ENCODE measurements at regions not wholly inside any gene's neighbourhood (a gene's known extent, or its start where the extent isn't known, plus 50 kb on each side); places are given as distances from the start of the nearest gene placed in this dataset.

DNA sequence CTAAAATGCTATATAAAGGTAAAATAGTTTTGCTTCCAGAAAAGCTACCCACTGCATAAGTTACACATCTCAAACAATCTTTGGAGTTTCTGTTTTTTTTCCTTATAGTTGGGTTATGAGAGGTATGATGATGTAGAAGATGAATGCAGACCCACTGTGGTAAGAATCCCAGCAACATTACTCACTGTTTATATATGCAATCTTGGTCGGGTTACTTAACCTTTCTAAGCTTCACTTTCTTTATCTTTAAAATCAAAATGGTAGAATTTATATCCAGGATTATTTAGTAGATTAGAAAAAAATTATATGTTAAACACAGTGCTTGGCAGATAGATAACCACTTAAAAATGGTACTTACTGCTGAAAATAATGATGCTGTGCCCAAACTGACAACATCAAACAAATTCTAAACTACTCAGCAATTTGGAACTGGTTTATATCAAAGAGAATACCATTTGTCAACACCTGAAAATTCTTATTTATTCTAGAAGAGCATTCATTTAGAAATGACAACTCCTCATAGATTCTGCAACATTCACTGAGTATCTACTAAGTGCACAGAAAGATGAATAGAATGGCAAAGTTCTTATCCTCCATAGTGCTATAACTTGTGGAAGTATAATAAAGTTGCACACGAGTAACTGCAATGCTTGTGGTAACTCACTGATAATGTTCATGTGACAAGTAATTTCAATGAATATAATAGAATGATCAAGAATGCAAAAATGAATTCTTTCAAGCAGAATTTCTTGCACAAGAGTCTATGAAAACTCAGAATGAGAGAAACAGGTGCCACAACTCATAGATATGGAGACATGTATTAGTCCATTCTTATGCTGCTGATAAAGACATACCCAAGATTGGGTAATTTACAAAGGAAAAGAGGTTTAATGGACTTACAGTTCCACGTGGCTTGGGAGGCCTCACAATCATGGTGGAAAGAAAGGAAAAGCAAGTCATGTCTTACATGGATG, 129.0 kb upstream of the SLC7A14 start:
- H3K36me3 ChIP-seq (ENCODE audit: insufficient read depth) = no peaks in the 10 kb centered on the region
- no peak overlapping the region for H3K9ac ChIP-seq
- no peak overlapping the region for H2AFZ ChIP-seq (ENCODE audit: low read depth)
- H3K4me3 ChIP-seq (IDR thresholded peaks at IDR 0.05; ENCODE audit: insufficient read depth, low read depth, low read length) = no peak overlapping the region
- H4K20me1 ChIP-seq (ENCODE audit: insufficient read depth) = no peaks in the 10 kb centered on the region
- H3K27me3 ChIP-seq (ENCODE audit: insufficient read depth, low read depth) = no peaks in the 10 kb centered on the region
- no peak overlapping the region for H3K27ac ChIP-seq
- no peak overlapping the region for H3K4me2 ChIP-seq
- H3K4me1 ChIP-seq (ENCODE audit: low read depth, poor library complexity, severe bottlenecking) = no peaks in the 10 kb centered on the region
- TF ChIP-seq, protein P1, sequence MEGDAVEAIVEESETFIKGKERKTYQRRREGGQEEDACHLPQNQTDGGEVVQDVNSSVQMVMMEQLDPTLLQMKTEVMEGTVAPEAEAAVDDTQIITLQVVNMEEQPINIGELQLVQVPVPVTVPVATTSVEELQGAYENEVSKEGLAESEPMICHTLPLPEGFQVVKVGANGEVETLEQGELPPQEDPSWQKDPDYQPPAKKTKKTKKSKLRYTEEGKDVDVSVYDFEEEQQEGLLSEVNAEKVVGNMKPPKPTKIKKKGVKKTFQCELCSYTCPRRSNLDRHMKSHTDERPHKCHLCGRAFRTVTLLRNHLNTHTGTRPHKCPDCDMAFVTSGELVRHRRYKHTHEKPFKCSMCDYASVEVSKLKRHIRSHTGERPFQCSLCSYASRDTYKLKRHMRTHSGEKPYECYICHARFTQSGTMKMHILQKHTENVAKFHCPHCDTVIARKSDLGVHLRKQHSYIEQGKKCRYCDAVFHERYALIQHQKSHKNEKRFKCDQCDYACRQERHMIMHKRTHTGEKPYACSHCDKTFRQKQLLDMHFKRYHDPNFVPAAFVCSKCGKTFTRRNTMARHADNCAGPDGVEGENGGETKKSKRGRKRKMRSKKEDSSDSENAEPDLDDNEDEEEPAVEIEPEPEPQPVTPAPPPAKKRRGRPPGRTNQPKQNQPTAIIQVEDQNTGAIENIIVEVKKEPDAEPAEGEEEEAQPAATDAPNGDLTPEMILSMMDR (conservative IDR thresholded peaks at IDR 0.05; ENCODE audit: low read depth, low read length) = no peak
- H3K79me2 ChIP-seq (ENCODE audit: insufficient read depth, low read depth) = no peaks in the 10 kb centered on the region

DNA sequence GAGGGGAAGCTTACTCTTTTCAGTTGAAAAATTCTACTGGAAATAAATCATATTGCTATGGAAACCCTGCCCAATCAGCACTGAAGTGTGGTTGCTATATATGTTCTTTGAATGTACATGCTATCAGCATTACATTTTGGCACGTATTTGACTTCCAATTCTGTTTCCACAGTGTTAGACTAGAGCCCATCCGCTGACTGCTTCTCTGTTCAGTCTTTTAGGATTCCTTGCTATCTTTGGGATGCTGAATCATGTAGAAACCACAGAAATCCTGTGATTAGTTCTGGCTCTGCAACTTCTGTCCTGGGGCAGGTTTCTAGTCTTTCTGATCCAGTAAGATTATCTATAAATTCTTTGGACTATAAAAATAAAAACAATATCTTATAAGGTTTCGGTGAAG, 128.2 kb upstream of the SLC7A14 start:
- no peaks in the 10 kb centered on the region for H3K4me1 ChIP-seq (ENCODE audit: low read depth, poor library complexity, severe bottlenecking)
- H3K27me3 ChIP-seq (ENCODE audit: insufficient read depth, low read depth) = no peaks in the 10 kb centered on the region
- H3K27ac ChIP-seq = no peak overlapping the region
- H4K20me1 ChIP-seq (ENCODE audit: insufficient read depth) = no peaks in the 10 kb centered on the region
- no peak overlapping the region for H3K4me2 ChIP-seq
- no peaks in the 10 kb centered on the region for H3K79me2 ChIP-seq (ENCODE audit: insufficient read depth, low read depth)
- H3K4me3 ChIP-seq (IDR thresholded peaks at IDR 0.05; ENCODE audit: insufficient read depth, low read depth, low read length) = no peak overlapping the region
- H2AFZ ChIP-seq (ENCODE audit: low read depth) = no peak overlapping the region
- H3K36me3 ChIP-seq (ENCODE audit: insufficient read depth) = no peaks in the 10 kb centered on the region
- TF ChIP-seq, protein P1 (conservative IDR thresholded peaks at IDR 0.05; ENCODE audit: low read depth, low read length) = no peak
- no peak overlapping the region for H3K9ac ChIP-seq

DNA sequence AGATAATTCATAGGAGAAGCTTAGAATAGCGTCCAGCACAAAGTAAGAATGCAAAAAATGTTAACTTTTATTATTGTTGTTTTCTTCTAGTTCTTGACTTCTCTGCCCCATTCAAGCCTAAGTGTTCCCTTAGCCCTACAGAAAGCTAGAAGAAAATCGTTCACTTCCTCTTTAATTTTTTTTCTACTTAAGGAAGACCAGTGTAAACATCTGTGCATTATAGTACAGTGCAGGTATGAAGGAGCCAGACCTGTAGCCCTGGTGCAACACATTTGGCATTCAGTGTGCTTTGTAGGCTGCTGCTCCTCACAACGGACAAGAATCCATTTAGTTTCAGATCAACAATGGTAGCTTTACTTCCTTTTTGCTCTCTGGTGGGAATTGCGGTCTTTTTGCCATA, 127.8 kb upstream of the SLC7A14 start:
- Histone ChIP-seq H3K4me1 (ENCODE audit: low read depth, poor library complexity, severe bottlenecking) (no peaks in the 10 kb centered on the region), H3K27ac (no peak overlapping the region), H4K20me1 (ENCODE audit: insufficient read depth) (no peaks in the 10 kb centered on the region), H3K27me3 (ENCODE audit: insufficient read depth, low read depth) (no peaks in the 10 kb centered on the region), H2AFZ (ENCODE audit: low read depth) (no peak overlapping the region), H3K36me3 (ENCODE audit: insufficient read depth) (no peaks in the 10 kb centered on the region), H3K4me2 (no peak overlapping the region), H3K4me3 (IDR thresholded peaks at IDR 0.05; ENCODE audit: insufficient read depth, low read depth, low read length) (no peak overlapping the region), H3K79me2 (ENCODE audit: insufficient read depth, low read depth) (no peaks in the 10 kb centered on the region), H3K9ac (no peak overlapping the region)
- TF ChIP-seq, protein P1 (conservative IDR thresholded peaks at IDR 0.05; ENCODE audit: low read depth, low read length) = no peak

DNA sequence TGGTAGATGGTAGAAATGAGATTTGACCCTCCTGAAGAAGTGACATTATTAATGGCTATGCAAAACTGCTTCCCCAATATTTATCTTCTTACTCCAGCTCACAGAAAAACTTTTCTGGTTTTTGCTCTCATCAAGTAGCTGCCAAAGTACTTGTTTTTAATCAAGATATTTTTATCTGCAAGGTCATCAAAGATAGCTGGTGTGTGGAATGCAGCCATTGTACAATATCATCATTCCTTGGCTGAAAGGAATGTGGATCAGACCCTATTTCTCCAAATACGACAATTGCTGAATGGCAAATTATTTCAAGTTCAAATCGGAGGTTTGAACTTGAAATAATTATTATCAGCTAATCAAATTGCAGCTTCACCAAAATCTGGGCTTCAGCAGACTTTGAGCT, 126.9 kb upstream of the SLC7A14 start:
- TF ChIP-seq, protein P1 (conservative IDR thresholded peaks at IDR 0.05; ENCODE audit: low read depth, low read length) = no peak
- no peaks in the 10 kb centered on the region for H3K36me3 ChIP-seq (ENCODE audit: insufficient read depth)
- H3K27ac ChIP-seq = no peak overlapping the region

More for the DNA sequence above, 126.9 kb upstream of the SLC7A14 start:
- no peaks in the 10 kb centered on the region for H3K79me2 ChIP-seq (ENCODE audit: insufficient read depth, low read depth)
- no peak overlapping the region for H3K4me2 ChIP-seq
- no peak overlapping the region for H3K4me3 ChIP-seq (IDR thresholded peaks at IDR 0.05; ENCODE audit: insufficient read depth, low read depth, low read length)
- no peak overlapping the region for H2AFZ ChIP-seq (ENCODE audit: low read depth)
- H3K27me3 ChIP-seq (ENCODE audit: insufficient read depth, low read depth) = no peaks in the 10 kb centered on the region
- no peaks in the 10 kb centered on the region for H4K20me1 ChIP-seq (ENCODE audit: insufficient read depth)
- H3K9ac ChIP-seq = no peak overlapping the region
- no peaks in the 10 kb centered on the region for H3K4me1 ChIP-seq (ENCODE audit: low read depth, poor library complexity, severe bottlenecking)
